Prostate gland (tissue), 2 donors: ENCODE measurements at regions not wholly inside any gene's neighbourhood (a gene's known extent, or its start where the extent isn't known, plus 50 kb on each side); places are given as distances from the start of the nearest gene placed in this dataset.

Source experiments
- CTCF ChIP-seq, 4 experiments: fragments of 200-600 bp in 2 of 4; fragments of 450-650 bp in 2 of 4; sonication (generic) in 2 of 4; IDR thresholded peaks; 1 replicate in 3 of 4; 2 replicates in 1 of 4; pipeline ENCODE4 v1.5.1; 2016 to 2019; ENCODE audit warnings: antibody characterized with exemption in 4 of 4, mild to moderate bottlenecking in 2 of 4, moderate library complexity in 2 of 4
- POLR2A ChIP-seq: fragments of 450-650 bp; IDR thresholded peaks from one replicate; pipeline ENCODE4 v1.6.1; 2016; ENCODE audit warnings: antibody characterized with exemption, mild to moderate bottlenecking

GRCh38 chr7:76121044-76121443 lies 73.1 kb downstream of the MDH2 start:
- TF ChIP-seq CTCF (IDR thresholded peaks at IDR 0.05) (no peak), POLR2A (no peak)
